Activated gamma-delta T cell treated with Interleukin-2 at 50 U/mL for 16 hours (primary cell): ENCODE measurements at regions not wholly inside any gene's neighbourhood (a gene's known extent, or its start where the extent isn't known, plus 50 kb on each side); places are given as distances from the start of the nearest gene placed in this dataset.
"Not testable (repeated sequence)": the region's sequence is repeated elsewhere in the genome, so short reads cannot be mapped to it uniquely, and the experiment has no call there.

Source experiments
- DNase-seq: peaks from one replicate; pipeline ENCODE4 v3.0.0-alpha.2; 2020

- DNase-seq, result no peak
Observed at GRCh38 chr7:79709574-79710409, 256.3 kb upstream of the MAGI2 start.

GRCh38 chr7:79702116-79702515, 248.6 kb upstream of the MAGI2 start:
- no peak for DNase-seq

- DNase-seq, result no peak
Observed at GRCh38 chr7:79692015-79692414, 238.5 kb upstream of the MAGI2 start.

- DNase-seq, result no peak
Observed at GRCh38 chr7:79691074-79691473, 237.6 kb upstream of the MAGI2 start.

GRCh38 chr7:79684384-79684783, 230.9 kb upstream of the MAGI2 start:
- no peak for DNase-seq

GRCh38 chr7:79683916-79684315, 230.4 kb upstream of the MAGI2 start:
- DNase-seq, result no peak

- no peak for DNase-seq
Observed at GRCh38 chr7:79683185-79683890, 229.9 kb upstream of the MAGI2 start.

- DNase-seq, result no peak
Observed at GRCh38 chr7:79681454-79681853, 228.0 kb upstream of the MAGI2 start.

- DNase-seq, result no peak
Observed at GRCh38 chr7:79673969-79674368, 220.5 kb upstream of the MAGI2 start.

GRCh38 chr7:79673421-79673820, 220.0 kb upstream of the MAGI2 start:
- no peak for DNase-seq

- no peak for DNase-seq
Observed at GRCh38 chr7:79668292-79668691, 214.8 kb upstream of the MAGI2 start.

GRCh38 chr7:79666472-79666871, 213.0 kb upstream of the MAGI2 start:
- no peak for DNase-seq

GRCh38 chr7:79664884-79665676, 211.6 kb upstream of the MAGI2 start:
- DNase-seq, result no peak

GRCh38 chr7:79658304-79658703, 204.8 kb upstream of the MAGI2 start:
- no peak for DNase-seq

- no peak for DNase-seq
Observed at GRCh38 chr7:79653136-79653631, 199.7 kb upstream of the MAGI2 start.

GRCh38 chr7:79652619-79653018, 199.2 kb upstream of the MAGI2 start:
- no peak for DNase-seq

GRCh38 chr7:79647711-79648110, 194.2 kb upstream of the MAGI2 start:
- DNase-seq, result no peak

GRCh38 chr7:79646278-79646677, 192.8 kb upstream of the MAGI2 start:
- no peak for DNase-seq

GRCh38 chr7:79636849-79637248, 183.4 kb upstream of the MAGI2 start:
- DNase-seq, result no peak

GRCh38 chr7:79625921-79626320, 172.5 kb upstream of the MAGI2 start:
- not testable (repeated sequence) for DNase-seq

GRCh38 chr7:79624336-79624735, 170.9 kb upstream of the MAGI2 start:
- DNase-seq, result no peak

- DNase-seq, result no peak
Observed at GRCh38 chr7:79622781-79623180, 169.3 kb upstream of the MAGI2 start.

- no peak for DNase-seq
Observed at GRCh38 chr7:79620291-79620690, 166.8 kb upstream of the MAGI2 start.
